HEK293 (cell line): ENCODE measurements at regions not wholly inside any gene's neighbourhood (a gene's known extent, or its start where the extent isn't known, plus 50 kb on each side); places are given as distances from the start of the nearest gene placed in this dataset.

Experiments used
- CTCF ChIA-PET: fragments of 350-600 bp; formaldehyde crosslinking; extraction: SDS; loops from one replicate; lab custom pipeline; 2021; ENCODE audit warnings: antibody characterized with exemption; lab: Yijun Ruan, JAX
- POLR2A ChIA-PET: fragments of 300-600 bp; formaldehyde crosslinking; extraction: SDS; loops from one replicate; lab custom pipeline; 2020; ENCODE audit warnings: antibody characterized with exemption, inconsistent platforms; lab: Yijun Ruan, JAX
- H3K27ac ChIP-seq: fragments of 200-500 bp; sonication (Bioruptor generic); 2 replicates; pipeline ENCODE4 v1.5.1; 2014; ENCODE audit warnings: low read depth, low read length, control low read depth, inconsistent platforms; ENCODE audit errors: extremely low read depth
- H3K36me3 ChIP-seq, 2 experiments: fragments of 200-500 bp in 1 of 2; sonication (Bioruptor generic) in 1 of 2; 1 replicate in 1 of 2; 2 replicates in 1 of 2; pipeline ENCODE4 v1.5.1; 2014 to 2017; ENCODE audit warnings: inconsistent platforms in 2 of 2, low read length in 2 of 2; ENCODE audit not compliant: control insufficient read depth in 2 of 2, insufficient read depth in 1 of 2
- H3K4me1 ChIP-seq: fragments of 200-500 bp; sonication (Bioruptor generic); 2 replicates; pipeline ENCODE4 v1.5.1; 2014; ENCODE audit warnings: mild to moderate bottlenecking, low read length, inconsistent platforms; ENCODE audit not compliant: control insufficient read depth, insufficient read depth
- H3K4me3 ChIP-seq: 2 replicates; pipeline ENCODE4 v1.5.1; 2011; ENCODE audit warnings: low read depth, mild to moderate bottlenecking, control low read depth, low read length, moderate library complexity
- H3K9me3 ChIP-seq: fragments of 200-500 bp; sonication (Bioruptor generic); 2 replicates; pipeline ENCODE4 v1.5.1; 2014; ENCODE audit warnings: low read depth, low read length, inconsistent platforms; ENCODE audit not compliant: control insufficient read depth, insufficient read depth
- BCL11A ChIP-seq: fragments of 450-650 bp; formaldehyde crosslinking; IDR thresholded peaks from 2 replicates; pipeline ENCODE4 v1.5.1; 2016; ENCODE audit warnings: low read depth, missing biosample characterization, missing genetic modification characterization
- GLIS1 ChIP-seq: fragments of 450-650 bp; formaldehyde crosslinking; IDR thresholded peaks from 2 replicates; pipeline ENCODE4 v1.5.1; 2016; ENCODE audit warnings: missing biosample characterization, missing genetic modification characterization
- GLIS2 ChIP-seq: fragments of 450-650 bp; formaldehyde crosslinking; IDR thresholded peaks from 2 replicates; pipeline ENCODE4 v1.5.1; 2016; ENCODE audit warnings: missing biosample characterization, missing genetic modification characterization
- KLF7 ChIP-seq: fragments of 450-650 bp; formaldehyde crosslinking; IDR thresholded peaks from 2 replicates; pipeline ENCODE4 v1.5.1; 2016; ENCODE audit warnings: missing biosample characterization, missing genetic modification characterization, borderline replicate concordance
- PATZ1 ChIP-seq: fragments of 450-650 bp; formaldehyde crosslinking; IDR thresholded peaks from 2 replicates; pipeline ENCODE4 v1.5.1; 2016; ENCODE audit warnings: missing biosample characterization, missing genetic modification characterization
- PRDM1 ChIP-seq: fragments of 450-650 bp; formaldehyde crosslinking; IDR thresholded peaks from 2 replicates; pipeline ENCODE4; 2016; ENCODE audit warnings: missing biosample characterization, missing genetic modification characterization
- PRDM4 ChIP-seq: fragments of 450-650 bp; formaldehyde crosslinking; IDR thresholded peaks from 2 replicates; pipeline ENCODE4 v1.5.1; 2017; ENCODE audit warnings: missing biosample characterization, missing genetic modification characterization
- RBAK ChIP-seq: fragments of 450-650 bp; formaldehyde crosslinking; IDR thresholded peaks from 2 replicates; pipeline ENCODE4 v1.5.1; 2016; ENCODE audit warnings: missing biosample characterization, missing genetic modification characterization
- SCRT2 ChIP-seq: fragments of 450-650 bp; formaldehyde crosslinking; IDR thresholded peaks from 2 replicates; pipeline ENCODE4 v1.5.1; 2016; ENCODE audit warnings: missing biosample characterization, missing genetic modification characterization
- SP7 ChIP-seq: fragments of 450-650 bp; formaldehyde crosslinking; IDR thresholded peaks from 2 replicates; pipeline ENCODE4 v1.5.1; 2016; ENCODE audit warnings: missing biosample characterization, missing genetic modification characterization
- ZBTB44 ChIP-seq: fragments of 450-650 bp; IDR thresholded peaks from 2 replicates; pipeline ENCODE4 v1.5.1; 2018; ENCODE audit warnings: missing biosample characterization, mild to moderate bottlenecking, missing genetic modification characterization
- ZFHX2 ChIP-seq: fragments of 450-650 bp; formaldehyde crosslinking; conservative IDR thresholded peaks from 2 replicates; pipeline ENCODE4 v1.5.1; 2016; ENCODE audit warnings: missing biosample characterization, missing genetic modification characterization
- ZNF138 ChIP-seq: fragments of 450-650 bp; formaldehyde crosslinking; IDR thresholded peaks from 2 replicates; pipeline ENCODE4 v1.5.1; 2016; ENCODE audit warnings: missing biosample characterization, missing genetic modification characterization, borderline replicate concordance
- ZNF174 ChIP-seq: fragments of 450-650 bp; formaldehyde crosslinking; IDR thresholded peaks from 2 replicates; pipeline ENCODE4 v1.5.0; 2017; ENCODE audit warnings: missing biosample characterization, mild to moderate bottlenecking, missing genetic modification characterization
- ZNF214 ChIP-seq: fragments of 450-650 bp; formaldehyde crosslinking; IDR thresholded peaks from 2 replicates; pipeline ENCODE4 v1.5.1; 2017; ENCODE audit warnings: missing biosample characterization, mild to moderate bottlenecking, missing genetic modification characterization, borderline replicate concordance
- ZNF248 ChIP-seq: fragments of 450-650 bp; formaldehyde crosslinking; IDR thresholded peaks from 2 replicates; pipeline ENCODE4 v1.5.1; 2017; ENCODE audit warnings: missing biosample characterization, missing genetic modification characterization
- ZNF292 ChIP-seq: fragments of 450-650 bp; formaldehyde crosslinking; IDR thresholded peaks from 2 replicates; pipeline ENCODE4 v1.5.1; 2016; ENCODE audit warnings: low read depth, missing biosample characterization, missing genetic modification characterization, borderline replicate concordance
- ZNF548 ChIP-seq: fragments of 450-650 bp; formaldehyde crosslinking; IDR thresholded peaks from 2 replicates; pipeline ENCODE4 v1.5.1; 2016; ENCODE audit warnings: missing biosample characterization, missing genetic modification characterization
- ZNF558 ChIP-seq: fragments of 450-650 bp; formaldehyde crosslinking; IDR thresholded peaks from 2 replicates; pipeline ENCODE4 v1.5.1; 2016; ENCODE audit warnings: missing biosample characterization, missing genetic modification characterization
- ZNF658 ChIP-seq: fragments of 450-650 bp; formaldehyde crosslinking; IDR thresholded peaks from 2 replicates; pipeline ENCODE4; 2016; ENCODE audit warnings: missing biosample characterization, missing genetic modification characterization
- ZNF660 ChIP-seq: fragments of 450-650 bp; IDR thresholded peaks from 2 replicates; pipeline ENCODE4 v1.5.1; 2018; ENCODE audit warnings: missing biosample characterization, mild to moderate bottlenecking, missing genetic modification characterization
- ZNF707 ChIP-seq: fragments of 450-650 bp; formaldehyde crosslinking; IDR thresholded peaks from 2 replicates; pipeline ENCODE4 v1.5.1; 2016; ENCODE audit warnings: missing biosample characterization, missing genetic modification characterization
- ZNF747 ChIP-seq: fragments of 450-650 bp; formaldehyde crosslinking; IDR thresholded peaks from 2 replicates; pipeline ENCODE4 v1.5.1; 2016; ENCODE audit warnings: missing biosample characterization, missing genetic modification characterization
- ZNF76 ChIP-seq: fragments of 450-650 bp; formaldehyde crosslinking; IDR thresholded peaks from 2 replicates; pipeline ENCODE4; 2016; ENCODE audit warnings: low read depth, missing biosample characterization, missing genetic modification characterization, borderline replicate concordance
- ZNF785 ChIP-seq: fragments of 450-650 bp; formaldehyde crosslinking; IDR thresholded peaks from 2 replicates; pipeline ENCODE4 v1.5.1; 2016; ENCODE audit warnings: missing biosample characterization, missing genetic modification characterization
- ZSCAN23 ChIP-seq: fragments of 450-650 bp; formaldehyde crosslinking; IDR thresholded peaks from 2 replicates; pipeline ENCODE4 v1.5.1; 2016; ENCODE audit warnings: missing biosample characterization, missing genetic modification characterization
- ZSCAN5A ChIP-seq: fragments of 450-650 bp; formaldehyde crosslinking; IDR thresholded peaks from 2 replicates; pipeline ENCODE4 v1.5.1; 2016; ENCODE audit warnings: missing biosample characterization, missing genetic modification characterization

- TF ChIP-seq ZNF76 (tag by site-specific recombination) (no peak), GLIS1 (tag by site-specific recombination) (no peak), ZNF292 (tag by site-specific recombination) (no peak)
Observed at GRCh38 chr7:25619963-25620799, 391.9 kb upstream of the NPVF start (continued).

GRCh38 chr7:25621993-25622392, 393.7 kb upstream of the NPVF start:
- no peaks in the 10 kb centered on the region for H3K36me3 ChIP-seq
- H3K4me3 ChIP-seq, result no peak overlapping the region
- TF ChIP-seq SP7 (tag by site-specific recombination), result no peak
- TF ChIP-seq ZBTB44 (tag by site-specific recombination), result no peak
- TF ChIP-seq ZSCAN23 (tag by site-specific recombination), result no peak
- no peak for TF ChIP-seq ZNF248 (tag by site-specific recombination)
- no peak for TF ChIP-seq ZNF548 (tag by site-specific recombination)
- no peak for TF ChIP-seq PRDM1 (tag by site-specific recombination)
- no peak for TF ChIP-seq ZNF707
- no peak for TF ChIP-seq RBAK
- TF ChIP-seq ZNF76 (tag by site-specific recombination), result no peak
- no peak for TF ChIP-seq ZNF174 (tag by site-specific recombination)
- TF ChIP-seq ZNF660, result no peak
- no peak for TF ChIP-seq BCL11A (tag by site-specific recombination)
- TF ChIP-seq ZNF214 (tag by site-specific recombination), result no peak
- no peak for TF ChIP-seq ZNF138
- no peak for TF ChIP-seq ZNF658 (tag by site-specific recombination)
- TF ChIP-seq PATZ1 (tag by site-specific recombination), result no peak
- TF ChIP-seq ZFHX2 (tag by site-specific recombination), result no peak
- no peak for TF ChIP-seq ZNF785
- no peak for TF ChIP-seq ZNF558 (tag by site-specific recombination)
- TF ChIP-seq KLF7 (tag by site-specific recombination), result no peak
- no peak overlapping the region for H3K27ac ChIP-seq
- no peaks in the 10 kb centered on the region for H3K9me3 ChIP-seq
- ChIA-PET CTCF (no interaction called here), POLR2A (no interaction called here)
- no peaks in the 10 kb centered on the region for H3K4me1 ChIP-seq

- ChIA-PET POLR2A (no interaction called here), CTCF (no interaction called here)
- no peak overlapping the region for H3K4me3 ChIP-seq
- no peaks in the 10 kb centered on the region for H3K36me3 ChIP-seq
- no peak overlapping the region for H3K27ac ChIP-seq
- H3K4me1 ChIP-seq, result no peaks in the 10 kb centered on the region
- H3K9me3 ChIP-seq, result no peaks in the 10 kb centered on the region
- TF ChIP-seq PRDM4 (tag by site-specific recombination), result no peak
- no peak for TF ChIP-seq ZNF747 (tag by site-specific recombination)
- TF ChIP-seq GLIS2 (tag by site-specific recombination), result no peak
- TF ChIP-seq ZSCAN5A (tag by site-specific recombination), result no peak
- TF ChIP-seq SCRT2, result no peak
Observed at GRCh38 chr7:25622695-25623094, 394.4 kb upstream of the NPVF start.
